ENCODE measurements at regions not wholly inside any gene's neighbourhood (a gene's known extent, or its start where the extent isn't known, plus 50 kb on each side); places are given as distances from the start of the nearest gene placed in this dataset.

DNA sequence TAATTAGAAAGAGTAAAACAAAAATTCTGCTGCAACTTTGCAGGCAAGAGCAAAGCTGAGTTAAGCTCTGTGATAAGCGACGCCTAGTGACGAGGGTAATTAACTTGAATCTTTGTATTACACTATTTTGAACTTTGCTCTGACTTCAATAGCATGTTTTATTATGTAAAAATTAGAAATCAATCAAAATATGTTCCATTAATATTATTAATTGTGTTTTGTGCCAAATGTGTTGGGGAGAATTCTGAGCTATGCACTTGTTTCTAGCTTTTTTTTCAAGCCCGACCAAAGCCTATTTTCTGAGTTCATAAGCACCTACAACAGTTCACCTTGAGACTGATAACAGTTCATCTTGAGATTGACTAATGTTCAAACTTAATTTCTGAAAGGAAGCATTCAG lies 90.1 kb upstream of the PDE3A start:
- TF ChIP-seq, protein P1, sequence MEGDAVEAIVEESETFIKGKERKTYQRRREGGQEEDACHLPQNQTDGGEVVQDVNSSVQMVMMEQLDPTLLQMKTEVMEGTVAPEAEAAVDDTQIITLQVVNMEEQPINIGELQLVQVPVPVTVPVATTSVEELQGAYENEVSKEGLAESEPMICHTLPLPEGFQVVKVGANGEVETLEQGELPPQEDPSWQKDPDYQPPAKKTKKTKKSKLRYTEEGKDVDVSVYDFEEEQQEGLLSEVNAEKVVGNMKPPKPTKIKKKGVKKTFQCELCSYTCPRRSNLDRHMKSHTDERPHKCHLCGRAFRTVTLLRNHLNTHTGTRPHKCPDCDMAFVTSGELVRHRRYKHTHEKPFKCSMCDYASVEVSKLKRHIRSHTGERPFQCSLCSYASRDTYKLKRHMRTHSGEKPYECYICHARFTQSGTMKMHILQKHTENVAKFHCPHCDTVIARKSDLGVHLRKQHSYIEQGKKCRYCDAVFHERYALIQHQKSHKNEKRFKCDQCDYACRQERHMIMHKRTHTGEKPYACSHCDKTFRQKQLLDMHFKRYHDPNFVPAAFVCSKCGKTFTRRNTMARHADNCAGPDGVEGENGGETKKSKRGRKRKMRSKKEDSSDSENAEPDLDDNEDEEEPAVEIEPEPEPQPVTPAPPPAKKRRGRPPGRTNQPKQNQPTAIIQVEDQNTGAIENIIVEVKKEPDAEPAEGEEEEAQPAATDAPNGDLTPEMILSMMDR (IDR thresholded peaks at IDR 0.05) = peak in 2 of 6 experiments; percentile 14 to 15
- TF ChIP-seq POLR2A (IDR thresholded peaks at IDR 0.05) = no peak

Measured in Peyer's patch (tissue), 4 donors.